Choroid plexus epithelial cell (primary cell): ENCODE measurements at regions not wholly inside any gene's neighbourhood (a gene's known extent, or its start where the extent isn't known, plus 50 kb on each side); places are given as distances from the start of the nearest gene placed in this dataset.

ENCODE experiments used
- DNase-seq: peaks from one replicate; pipeline ENCODE4 v3.0.0-alpha.2; 2010; ENCODE audit warnings: low read depth
- H3K4me3 ChIP-seq: 2 replicates; pipeline ENCODE4 v1.5.1; 2011; ENCODE audit warnings: low read depth, mild to moderate bottlenecking, control low read depth, low read length, moderate library complexity
- TF ChIP-seq, protein P1 (sequence below): conservative IDR thresholded peaks from 2 replicates; pipeline ENCODE4 v1.5.1; 2011; ENCODE audit warnings: low read depth, mild to moderate bottlenecking, control low read depth, inconsistent platforms, low read length, moderate library complexity

- H3K4me3 ChIP-seq, result no peak overlapping the region
- DNase-seq, result no peak
- TF ChIP-seq, protein P1, sequence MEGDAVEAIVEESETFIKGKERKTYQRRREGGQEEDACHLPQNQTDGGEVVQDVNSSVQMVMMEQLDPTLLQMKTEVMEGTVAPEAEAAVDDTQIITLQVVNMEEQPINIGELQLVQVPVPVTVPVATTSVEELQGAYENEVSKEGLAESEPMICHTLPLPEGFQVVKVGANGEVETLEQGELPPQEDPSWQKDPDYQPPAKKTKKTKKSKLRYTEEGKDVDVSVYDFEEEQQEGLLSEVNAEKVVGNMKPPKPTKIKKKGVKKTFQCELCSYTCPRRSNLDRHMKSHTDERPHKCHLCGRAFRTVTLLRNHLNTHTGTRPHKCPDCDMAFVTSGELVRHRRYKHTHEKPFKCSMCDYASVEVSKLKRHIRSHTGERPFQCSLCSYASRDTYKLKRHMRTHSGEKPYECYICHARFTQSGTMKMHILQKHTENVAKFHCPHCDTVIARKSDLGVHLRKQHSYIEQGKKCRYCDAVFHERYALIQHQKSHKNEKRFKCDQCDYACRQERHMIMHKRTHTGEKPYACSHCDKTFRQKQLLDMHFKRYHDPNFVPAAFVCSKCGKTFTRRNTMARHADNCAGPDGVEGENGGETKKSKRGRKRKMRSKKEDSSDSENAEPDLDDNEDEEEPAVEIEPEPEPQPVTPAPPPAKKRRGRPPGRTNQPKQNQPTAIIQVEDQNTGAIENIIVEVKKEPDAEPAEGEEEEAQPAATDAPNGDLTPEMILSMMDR, result no peak
Measured at GRCh38 chr12:72723732-72724131, 451.6 kb downstream of the TRHDE start.

- no peak overlapping the region for H3K4me3 ChIP-seq
- TF ChIP-seq, protein P1, result no peak
- no peak for DNase-seq
Measured at GRCh38 chr12:72729451-72730010, 457.4 kb downstream of the TRHDE start.

GRCh38 chr12:72734581-72734980, 462.4 kb downstream of the TRHDE start:
- no peak for DNase-seq
- no peak overlapping the region for H3K4me3 ChIP-seq
- TF ChIP-seq, protein P1, result no peak

DNA sequence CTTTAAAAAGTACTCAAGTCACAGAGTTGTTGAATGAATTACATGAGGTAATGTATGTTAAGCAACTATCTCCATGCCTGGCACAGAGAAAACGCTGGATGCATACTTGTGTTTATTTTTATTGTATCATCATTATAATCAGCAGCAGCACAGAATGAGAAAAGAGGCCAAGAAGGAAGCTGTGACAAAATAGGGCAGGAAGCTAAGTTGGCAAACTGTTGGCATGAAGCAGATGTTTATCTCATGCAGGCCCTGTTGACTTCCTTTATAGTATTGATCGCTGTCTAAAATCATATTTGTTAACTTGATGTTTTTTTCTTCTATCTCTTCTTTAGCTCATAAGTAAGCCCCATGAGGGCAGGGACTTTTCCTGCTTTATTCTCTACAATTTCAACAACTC, 466.6 kb downstream of the TRHDE start:
- H3K4me3 ChIP-seq, result no peak overlapping the region
- TF ChIP-seq, protein P1, result no peak
- no peak for DNase-seq

GRCh38 chr12:72740064-72740463, 467.9 kb downstream of the TRHDE start:
- no peak overlapping the region for H3K4me3 ChIP-seq
- no peak for DNase-seq
- TF ChIP-seq, protein P1, result no peak

- H3K4me3 ChIP-seq, result no peak overlapping the region
- no peak for DNase-seq
- TF ChIP-seq, protein P1, result no peak
Measured at GRCh38 chr12:72742568-72742967, 470.4 kb downstream of the TRHDE start.

DNA sequence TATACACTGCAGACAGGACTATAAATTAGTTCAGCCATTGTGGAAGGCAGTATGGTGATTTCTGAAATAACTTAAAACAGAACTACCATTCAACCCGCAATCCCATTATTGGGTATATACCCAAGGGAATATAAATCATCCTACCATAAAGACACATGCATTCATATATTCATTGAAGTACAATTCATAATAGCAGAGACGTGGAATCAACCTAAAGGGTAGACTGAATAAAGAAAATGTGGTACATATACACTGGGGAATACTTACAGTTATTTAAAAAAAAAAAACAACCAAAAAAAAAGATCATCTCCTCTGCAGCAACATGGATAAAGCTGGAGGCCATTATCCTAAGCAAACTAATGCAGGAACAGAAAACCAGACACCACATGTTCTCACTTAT, 473.9 kb downstream of the TRHDE start:
- TF ChIP-seq, protein P1, result no peak
- H3K4me3 ChIP-seq, result no peak overlapping the region
- DNase-seq, result no peak
